Suppressor macrophage treated with lipopolysaccharide for 4 hours (primary cell): ENCODE measurements at regions not wholly inside any gene's neighbourhood (a gene's known extent, or its start where the extent isn't known, plus 50 kb on each side); places are given as distances from the start of the nearest gene placed in this dataset.
"Not testable (repeated sequence)": the region's sequence is repeated elsewhere in the genome, so short reads cannot be mapped to it uniquely, and the experiment has no call there.

ENCODE experiments used
- DNase-seq: peaks from one replicate; pipeline ENCODE4 v3.0.0-alpha.2; 2020

DNA sequence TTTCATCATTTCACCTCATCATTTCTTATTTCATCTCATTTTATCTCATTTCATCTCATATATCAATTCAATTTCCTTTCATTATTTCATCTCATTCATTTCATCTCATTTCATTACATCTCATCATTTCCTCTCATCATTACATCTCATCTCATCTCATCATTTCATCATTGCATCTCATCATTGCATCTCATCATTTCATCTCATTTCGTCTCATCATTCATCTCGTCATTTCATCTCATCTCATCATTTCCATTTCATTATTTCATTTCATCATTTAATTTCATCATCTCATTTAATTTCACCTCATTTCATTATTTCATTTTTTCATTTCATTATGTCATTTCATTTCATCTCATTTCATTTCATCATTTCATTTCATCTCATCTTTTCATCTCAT is 168.5 kb upstream of the FAM72C start:
- DNase-seq, result not testable (repeated sequence)

DNA sequence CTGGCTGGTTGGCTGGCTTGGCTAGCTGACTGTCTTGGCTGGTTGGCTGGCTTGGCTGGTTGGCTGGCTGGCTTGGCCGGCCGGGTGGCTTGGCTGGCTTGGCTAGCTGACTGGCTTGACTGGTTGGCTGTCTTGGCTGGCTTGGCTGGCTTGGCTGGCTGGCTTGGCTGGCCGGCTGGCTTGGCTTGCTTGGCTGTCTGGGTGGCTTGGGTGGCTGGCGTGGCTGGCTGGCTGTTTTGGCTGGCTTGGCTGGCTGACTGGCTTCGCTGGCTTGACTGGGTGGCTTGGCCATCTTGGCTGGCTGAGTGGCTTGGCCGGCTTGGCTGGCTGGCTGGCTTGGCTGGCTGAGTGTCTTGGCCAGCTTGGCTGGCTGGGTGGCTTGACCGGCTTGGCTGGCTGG is 133.2 kb upstream of the FAM72C start:
- not testable (repeated sequence) for DNase-seq

DNA sequence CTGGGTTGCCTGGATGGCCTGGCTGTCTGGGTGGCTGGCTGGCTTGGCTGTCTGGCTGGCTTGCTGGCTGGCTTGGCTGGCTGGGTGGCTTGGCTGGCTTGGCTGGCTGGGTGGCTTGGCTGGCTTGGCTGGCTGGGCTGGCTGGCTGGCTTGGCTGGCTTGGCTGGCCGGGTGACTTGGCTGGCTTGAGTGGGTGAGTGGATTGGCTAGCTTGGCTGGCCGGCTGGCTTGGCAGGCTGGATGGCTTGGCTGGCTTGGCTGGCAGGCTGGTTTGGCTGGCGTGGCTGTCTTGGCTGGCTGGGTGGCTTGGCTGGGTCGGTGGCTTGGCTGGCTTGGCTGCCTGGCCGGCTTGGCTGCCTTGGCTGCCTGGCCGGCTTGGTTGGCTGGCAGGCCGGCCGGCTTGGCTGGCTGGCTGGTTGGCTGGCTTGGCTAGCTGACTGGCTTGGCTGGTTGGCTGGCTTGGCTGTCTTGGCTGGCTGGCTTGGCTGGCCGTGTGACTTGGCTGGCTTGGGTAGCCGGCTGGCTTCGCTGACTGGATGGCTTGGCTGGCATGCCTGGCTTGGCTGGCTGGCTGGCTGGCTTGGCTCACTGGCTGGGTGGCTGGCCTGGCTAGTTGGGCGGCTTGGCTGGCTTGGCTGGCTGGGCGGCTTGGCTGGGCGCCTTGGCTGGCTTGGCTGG is 132.4 kb upstream of the FAM72C start:
- not testable (repeated sequence) for DNase-seq

- not testable (repeated sequence) for DNase-seq
Observed at GRCh38 chr1:144103156-144103880, 131.5 kb upstream of the FAM72C start.

DNA sequence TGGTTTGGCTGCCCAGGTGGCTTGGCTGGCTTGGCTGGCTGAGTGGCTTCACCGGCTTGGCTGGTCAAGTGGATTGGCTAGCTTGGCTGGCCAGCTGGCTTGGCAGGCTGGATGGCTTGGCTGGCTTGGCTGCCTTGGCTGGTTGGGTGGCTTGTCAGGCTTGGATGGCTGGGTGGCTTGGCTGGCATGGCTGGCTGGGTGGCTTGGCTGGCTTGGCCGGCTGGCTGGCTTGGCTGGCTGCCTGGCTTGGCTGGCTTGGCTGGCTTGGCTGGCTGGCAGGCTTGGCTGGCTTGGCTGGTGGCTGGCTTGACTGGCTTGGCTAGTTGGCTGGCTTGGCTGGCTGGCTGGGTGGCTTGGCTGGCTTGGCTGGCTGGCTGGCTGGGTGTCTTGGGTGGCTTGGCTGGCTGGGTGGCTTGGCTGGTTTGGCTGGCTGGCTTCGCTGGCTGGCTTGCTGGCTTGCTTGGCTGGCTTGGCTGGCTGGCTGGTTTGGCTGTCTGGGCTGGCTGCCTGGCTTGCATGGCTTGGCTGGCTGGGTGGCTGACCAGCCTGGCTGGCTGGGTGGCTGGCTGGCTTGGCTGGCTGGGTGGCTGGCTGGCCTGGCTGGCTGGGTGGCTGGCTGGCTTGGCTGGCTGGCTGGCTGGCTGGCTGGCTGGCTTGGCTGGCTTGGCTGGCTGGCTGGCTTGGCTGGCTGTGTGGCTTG is 130.4 kb upstream of the FAM72C start:
- not testable (repeated sequence) for DNase-seq

- no peak for DNase-seq
Observed at GRCh38 chr1:144101397-144102045, 129.7 kb upstream of the FAM72C start.

DNA sequence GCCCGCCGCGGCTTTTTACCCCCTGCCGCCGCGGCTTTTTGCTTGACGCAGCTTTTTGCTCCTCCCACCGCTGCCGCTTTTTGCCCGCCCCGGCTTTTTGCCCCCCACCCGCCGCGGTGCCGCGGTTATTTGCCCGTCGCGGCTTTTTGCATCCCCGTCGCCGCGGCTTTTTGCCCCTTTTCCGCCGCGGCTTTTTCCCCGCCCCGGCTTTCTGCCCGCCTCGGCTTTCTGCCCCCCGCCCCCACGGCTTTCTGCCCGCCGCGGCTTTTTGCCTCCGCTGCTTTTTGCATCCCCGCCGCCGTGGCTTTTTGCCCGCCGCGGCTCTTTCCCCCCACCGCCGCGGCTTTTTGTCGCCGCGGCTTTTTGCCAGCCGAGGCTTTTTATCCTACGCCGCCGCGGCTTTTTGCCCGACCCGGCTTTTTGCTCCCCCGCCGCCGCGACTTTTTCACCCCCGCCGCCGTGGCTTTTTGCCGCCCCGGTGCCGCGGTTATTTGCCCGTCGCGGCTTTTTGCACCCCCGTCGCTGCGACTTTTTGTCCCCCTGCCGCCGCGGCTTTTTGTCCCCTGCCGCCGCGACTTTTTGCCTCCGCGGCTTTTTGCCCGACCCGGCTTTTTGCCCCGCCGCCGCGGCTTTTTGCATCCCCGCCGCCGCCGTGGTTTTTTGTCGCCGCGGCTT is 105.5 kb upstream of the FAM72C start:
- DNase-seq, result peak; percentile 0

DNA sequence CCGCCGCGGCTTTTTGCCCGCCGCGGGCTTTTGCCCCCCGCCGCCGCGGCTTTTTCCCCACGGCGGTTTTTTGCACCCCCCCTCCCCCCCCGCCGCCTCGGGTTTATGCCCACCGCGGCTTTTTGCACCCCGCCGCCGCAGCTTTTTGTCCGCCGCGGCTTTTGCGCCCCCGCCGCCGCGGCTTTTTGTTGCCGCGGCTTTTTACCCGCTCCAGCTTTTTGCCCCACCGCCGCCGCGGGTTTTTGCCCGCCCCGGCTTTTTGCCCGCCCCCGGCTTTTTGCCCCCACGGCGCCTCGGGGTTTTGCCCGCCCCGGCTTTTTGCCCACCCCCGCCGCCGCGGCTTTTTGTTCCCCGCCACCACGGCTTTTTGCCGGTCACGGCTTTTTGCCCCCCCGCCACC is 104.9 kb upstream of the FAM72C start:
- not testable (repeated sequence) for DNase-seq

- not testable (repeated sequence) for DNase-seq
Observed at GRCh38 chr1:144070394-144071053, 98.7 kb upstream of the FAM72C start.

DNA sequence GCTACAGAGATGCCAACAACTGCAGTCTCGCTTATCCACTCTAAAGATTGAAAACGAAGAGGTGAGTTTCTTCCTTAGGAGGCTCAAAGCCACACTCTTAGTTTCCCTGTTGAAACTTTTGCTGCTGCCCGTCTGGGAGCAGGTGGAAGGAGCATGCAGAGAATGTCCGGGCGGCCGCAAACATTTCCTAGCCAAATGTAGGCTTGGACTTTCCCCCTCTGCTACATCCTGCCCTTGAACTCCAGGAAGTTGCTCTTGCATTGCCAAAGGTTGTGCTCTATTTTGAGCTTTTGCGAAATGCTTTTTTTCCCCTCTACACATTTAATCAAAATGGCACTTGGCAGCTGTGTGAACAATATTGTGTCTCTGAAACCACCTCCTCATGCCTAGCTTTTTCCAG is 95.3 kb upstream of the FAM72C start:
- DNase-seq, result not testable (repeated sequence)

- DNase-seq, result not testable (repeated sequence)
Observed at GRCh38 chr1:144066071-144066813, 94.5 kb upstream of the FAM72C start.

- not testable (repeated sequence) for DNase-seq
Observed at GRCh38 chr1:144065299-144066060, 93.7 kb upstream of the FAM72C start.

DNA sequence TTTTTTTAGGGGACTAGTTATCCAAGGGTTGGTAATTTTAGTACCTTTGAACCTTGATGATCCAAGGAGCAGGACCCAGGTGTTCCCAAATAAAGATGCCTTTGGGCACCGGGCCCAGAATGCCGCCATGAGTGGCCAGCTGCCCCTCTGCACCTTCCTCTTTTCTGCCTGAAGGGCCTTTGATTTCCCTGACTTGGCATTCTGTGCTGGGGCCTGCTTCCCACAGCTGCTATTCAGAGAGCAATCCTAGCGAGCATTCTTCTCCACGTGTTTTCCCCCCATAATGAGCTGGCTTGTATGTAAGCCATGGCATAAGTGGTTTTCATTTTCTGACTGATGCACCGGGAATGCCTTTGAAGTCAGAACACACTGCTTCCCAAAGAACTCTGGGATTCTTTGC is 77.6 kb upstream of the FAM72C start:
- not testable (repeated sequence) for DNase-seq

DNA sequence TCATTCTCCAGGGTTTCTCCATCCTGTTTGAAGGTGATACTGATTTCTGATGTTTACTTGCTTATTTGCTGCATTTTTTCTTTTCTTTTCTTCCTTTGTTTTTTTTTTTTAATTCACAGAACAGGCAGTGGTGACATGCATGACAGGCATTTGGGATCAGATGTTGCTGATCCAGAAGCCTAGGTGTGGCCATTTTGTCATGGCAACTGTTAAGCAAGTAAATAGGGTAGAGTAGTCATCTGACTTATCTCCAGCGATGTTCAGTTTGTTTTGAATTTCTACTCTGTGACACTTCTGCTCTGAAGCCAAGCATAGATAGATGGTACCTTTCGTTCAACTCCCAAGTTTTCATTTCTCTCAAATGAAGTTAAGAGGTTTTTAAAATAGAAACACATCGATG is 74.9 kb upstream of the FAM72C start:
- DNase-seq, result not testable (repeated sequence)

DNA sequence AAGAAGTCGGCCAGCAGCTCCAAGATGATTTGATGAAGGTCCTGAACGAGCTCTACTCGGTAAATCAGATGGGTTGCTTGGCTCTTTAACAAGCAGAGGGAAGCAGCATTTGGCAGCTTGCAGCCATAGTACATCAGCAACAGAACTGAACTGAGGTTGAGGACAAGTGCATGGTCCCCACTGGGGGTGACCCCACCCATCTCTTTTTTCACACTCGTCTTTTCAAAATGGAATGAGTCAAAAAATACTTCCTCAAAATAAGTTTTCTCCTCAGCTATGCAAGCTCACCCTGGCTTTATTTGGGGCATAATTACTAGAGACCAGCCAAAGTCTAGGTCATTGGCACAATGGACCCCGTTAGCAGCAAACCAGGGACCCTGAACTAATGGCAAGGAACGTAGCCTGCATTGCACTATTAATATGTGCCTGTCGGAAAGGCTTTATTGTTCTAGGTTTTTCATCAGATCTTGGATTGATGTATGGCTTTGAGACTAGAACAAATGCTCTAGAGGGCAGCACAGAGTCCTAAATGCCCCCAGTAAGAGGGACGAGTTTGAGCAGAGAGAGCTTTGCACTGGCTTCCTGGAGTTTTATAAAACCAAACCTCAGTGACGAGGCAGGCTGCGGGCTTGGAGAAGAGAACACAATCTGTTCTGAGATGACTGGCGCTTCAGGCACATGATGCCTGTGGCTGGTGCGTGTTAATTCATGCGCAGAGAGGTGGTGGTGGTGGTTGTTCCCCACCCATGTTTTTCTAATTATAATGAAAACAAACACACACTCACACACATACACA is 74.2 kb upstream of the FAM72C start:
- DNase-seq, result not testable (repeated sequence)

- DNase-seq, result not testable (repeated sequence)
Observed at GRCh38 chr1:144042251-144042650, 70.5 kb upstream of the FAM72C start.

GRCh38 chr1:144040293-144040692 is 68.5 kb upstream of the FAM72C start:
- DNase-seq, result not testable (repeated sequence)

DNA sequence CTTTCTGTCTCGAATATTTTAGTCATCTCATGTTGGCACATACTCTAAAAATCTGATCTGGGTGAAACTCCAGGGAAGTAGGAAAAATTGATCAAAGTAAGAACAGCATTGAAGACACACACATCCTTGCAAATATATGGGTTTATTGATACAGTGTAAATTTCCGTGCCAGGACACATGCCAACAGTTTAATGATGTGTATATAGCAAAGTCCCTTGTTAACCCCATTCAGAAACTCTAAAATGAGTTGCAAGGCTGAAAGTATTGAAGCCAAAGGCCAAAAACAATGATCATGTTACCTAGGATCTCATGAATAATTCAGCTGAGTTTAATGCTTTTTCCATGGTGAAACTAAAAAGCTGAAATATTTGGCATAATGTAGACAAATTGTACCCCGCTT is 62.3 kb upstream of the FAM72C start:
- not testable (repeated sequence) for DNase-seq

DNA sequence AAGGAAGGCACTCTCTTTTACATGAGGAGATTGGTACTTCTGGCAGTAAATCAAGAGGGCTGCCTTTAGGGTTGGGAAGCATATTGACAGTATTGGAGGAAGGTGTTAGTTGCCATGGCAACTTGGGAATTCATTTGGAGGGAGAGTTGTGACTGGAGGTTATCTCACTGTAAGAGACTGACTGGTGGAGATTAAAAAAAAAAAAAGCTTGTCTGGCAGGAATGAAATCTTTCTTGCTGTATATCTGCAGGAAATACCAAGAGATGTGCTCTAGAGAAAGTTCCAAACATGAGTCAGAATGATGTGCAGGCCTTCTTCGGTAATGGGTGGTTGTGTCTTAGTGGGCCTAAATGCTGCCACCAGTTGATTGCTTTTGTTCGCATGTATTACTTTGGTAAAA is 59.8 kb upstream of the FAM72C start:
- DNase-seq, result not testable (repeated sequence)

GRCh38 chr1:144026022-144026421 is 54.2 kb upstream of the FAM72C start:
- DNase-seq, result not testable (repeated sequence)
